Frontal cortex (tissue), 3 donors: ENCODE measurements at regions not wholly inside any gene's neighbourhood (a gene's known extent, or its start where the extent isn't known, plus 50 kb on each side); places are given as distances from the start of the nearest gene placed in this dataset.
"Not testable (repeated sequence)": the region's sequence is repeated elsewhere in the genome, so short reads cannot be mapped to it uniquely, and the experiment has no call there.

Experiments
- DNase-seq, 2 donors: peaks; one replicate each; pipeline ENCODE4 v3.0.0; 2012; ENCODE audit warnings: low spot score in 2 of 2
- FAIRE-seq: peaks from 2 replicates; lab custom pipeline; 2012; peaks lifted over from hg19 to GRCh38; lab: Jason Lieb, UNC
- donor health status: control.
- donor health status: control.
- donor health status: control.

- FAIRE-seq, DNase-seq: not testable (repeated sequence)
Measured at GRCh38 chr14:40629551-40630137, 977.0 kb upstream of the LRFN5 start.

- DNase-seq: no peak
- FAIRE-seq: no peak
Measured at GRCh38 chr14:40629144-40629543, 977.5 kb upstream of the LRFN5 start.

GRCh38 chr14:40623643-40624042 is 983.0 kb upstream of the LRFN5 start:
- no peak for FAIRE-seq
- DNase-seq: no peak

GRCh38 chr14:40618225-40618898 is 988.3 kb upstream of the LRFN5 start:
- FAIRE-seq (no peak), DNase-seq (no peak)

GRCh38 chr14:40616579-40616978 is 990.1 kb upstream of the LRFN5 start:
- DNase-seq (no peak), FAIRE-seq (no peak)

GRCh38 chr14:40601063-40601462 is 1005.6 kb upstream of the LRFN5 start:
- DNase-seq: no peak
- no peak for FAIRE-seq

GRCh38 chr14:40599725-40600124 is 1007.0 kb upstream of the LRFN5 start:
- FAIRE-seq: no peak

GRCh38 chr14:40581264-40581663 is 1025.4 kb upstream of the LRFN5 start:
- DNase-seq (no peak), FAIRE-seq (no peak)

More at GRCh38 chr14:40599725-40600124, 1007.0 kb upstream of the LRFN5 start:
- no peak for DNase-seq

- DNase-seq: no peak
- FAIRE-seq: no peak
Measured at GRCh38 chr14:40576880-40577478, 1029.7 kb upstream of the LRFN5 start.

- DNase-seq (no peak), FAIRE-seq (no peak)
Measured at GRCh38 chr14:40574780-40575179, 1031.9 kb upstream of the LRFN5 start.

- FAIRE-seq (no peak), DNase-seq (no peak)
Measured at GRCh38 chr14:40525314-40525713, 1081.4 kb upstream of the LRFN5 start.

- DNase-seq (no peak), FAIRE-seq (no peak)
Measured at GRCh38 chr14:40523123-40523522, 1083.6 kb upstream of the LRFN5 start.

GRCh38 chr14:40494483-40494882 is 1062.2 kb upstream of the FBXO33 start:
- no peak for DNase-seq
- FAIRE-seq: no peak

- no peak for DNase-seq
- no peak for FAIRE-seq
Measured at GRCh38 chr14:40487824-40488223, 1055.6 kb upstream of the FBXO33 start.

GRCh38 chr14:40485688-40486087 is 1053.5 kb upstream of the FBXO33 start:
- FAIRE-seq (peak; percentile 61), DNase-seq (no peak)

- no peak for DNase-seq
- FAIRE-seq: no peak
Measured at GRCh38 chr14:40476005-40476404, 1043.8 kb upstream of the FBXO33 start.

- no peak for FAIRE-seq
- DNase-seq: no peak
Measured at GRCh38 chr14:40467969-40468368, 1035.7 kb upstream of the FBXO33 start.

- DNase-seq (no peak), FAIRE-seq (no peak)
Measured at GRCh38 chr14:40464531-40464930, 1032.3 kb upstream of the FBXO33 start.

GRCh38 chr14:40463886-40464285 is 1031.7 kb upstream of the FBXO33 start:
- DNase-seq (no peak), FAIRE-seq (no peak)

- DNase-seq (no peak), FAIRE-seq (no peak)
Measured at GRCh38 chr14:40452674-40453073, 1020.4 kb upstream of the FBXO33 start.

- FAIRE-seq: no peak
Measured at GRCh38 chr14:40447017-40447416, 1014.8 kb upstream of the FBXO33 start.

More at GRCh38 chr14:40447017-40447416, 1014.8 kb upstream of the FBXO33 start:
- DNase-seq: no peak
